ENCODE measurements at regions not wholly inside any gene's neighbourhood (a gene's known extent, or its start where the extent isn't known, plus 50 kb on each side); places are given as distances from the start of the nearest gene placed in this dataset.

DNA sequence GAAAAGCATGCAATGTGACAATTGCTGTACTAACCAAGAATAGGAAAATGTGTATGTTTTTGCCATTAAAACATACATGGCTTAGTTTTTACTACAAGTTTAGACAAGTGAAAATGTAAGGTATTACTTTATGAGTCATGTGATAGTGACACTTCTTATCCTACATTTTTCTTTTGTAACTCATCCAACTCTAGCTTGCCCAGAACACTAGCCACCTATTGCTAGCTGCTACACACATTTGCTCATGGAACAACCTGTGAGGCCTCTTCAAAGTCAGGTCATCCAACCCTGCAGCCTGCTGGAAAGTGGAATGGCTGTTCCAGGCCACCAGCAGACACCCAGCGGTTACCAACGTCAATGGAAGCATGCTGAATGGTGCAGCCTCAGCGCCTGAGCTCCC, 1043.9 kb downstream of the TMEM182 start:
- no peaks in the 10 kb centered on the region for H3K4me1 ChIP-seq (ENCODE audit: control insufficient read depth, insufficient read depth, low read length)
- 95% methylated on average over 3 of the region's 3 CpGs for WGBS (ENCODE audit: insufficient coverage)
- no peak for ATAC-seq
- Mint-ChIP-seq H3K9me3 (peaks cover 14 to 23% of the 10 kb centered on the region in 2 donors), H3K27me3 (ENCODE audit: low read depth in 2 of 2) (no peaks in the 10 kb centered on the region), H3K4me3 (no peak overlapping the region), H3K4me1 (no peaks in the 10 kb centered on the region), H3K27ac (no peak overlapping the region), H3K36me3 (peaks cover 13% of the 10 kb centered on the region)
- no peak overlapping the region for H3K27ac ChIP-seq (ENCODE audit: low read length)
- intact Hi-C loops (cut with micrococcal nuclease): no loop called here
- H3K36me3 ChIP-seq (ENCODE audit: control insufficient read depth, insufficient read depth, low read length): no peaks in the 10 kb centered on the region
- no peak for DNase-seq
- H3K4me3 ChIP-seq (ENCODE audit: low read length): no peak overlapping the region
- peaks cover 6% of the 10 kb centered on the region for H3K9me3 ChIP-seq (ENCODE audit: control insufficient read depth, insufficient read depth, low read length)
- H3K27me3 ChIP-seq (ENCODE audit: control insufficient read depth, insufficient read depth, low read length): no peaks in the 10 kb centered on the region
- TF ChIP-seq, protein P1, sequence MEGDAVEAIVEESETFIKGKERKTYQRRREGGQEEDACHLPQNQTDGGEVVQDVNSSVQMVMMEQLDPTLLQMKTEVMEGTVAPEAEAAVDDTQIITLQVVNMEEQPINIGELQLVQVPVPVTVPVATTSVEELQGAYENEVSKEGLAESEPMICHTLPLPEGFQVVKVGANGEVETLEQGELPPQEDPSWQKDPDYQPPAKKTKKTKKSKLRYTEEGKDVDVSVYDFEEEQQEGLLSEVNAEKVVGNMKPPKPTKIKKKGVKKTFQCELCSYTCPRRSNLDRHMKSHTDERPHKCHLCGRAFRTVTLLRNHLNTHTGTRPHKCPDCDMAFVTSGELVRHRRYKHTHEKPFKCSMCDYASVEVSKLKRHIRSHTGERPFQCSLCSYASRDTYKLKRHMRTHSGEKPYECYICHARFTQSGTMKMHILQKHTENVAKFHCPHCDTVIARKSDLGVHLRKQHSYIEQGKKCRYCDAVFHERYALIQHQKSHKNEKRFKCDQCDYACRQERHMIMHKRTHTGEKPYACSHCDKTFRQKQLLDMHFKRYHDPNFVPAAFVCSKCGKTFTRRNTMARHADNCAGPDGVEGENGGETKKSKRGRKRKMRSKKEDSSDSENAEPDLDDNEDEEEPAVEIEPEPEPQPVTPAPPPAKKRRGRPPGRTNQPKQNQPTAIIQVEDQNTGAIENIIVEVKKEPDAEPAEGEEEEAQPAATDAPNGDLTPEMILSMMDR (IDR thresholded peaks at IDR 0.05): no peak

DNA sequence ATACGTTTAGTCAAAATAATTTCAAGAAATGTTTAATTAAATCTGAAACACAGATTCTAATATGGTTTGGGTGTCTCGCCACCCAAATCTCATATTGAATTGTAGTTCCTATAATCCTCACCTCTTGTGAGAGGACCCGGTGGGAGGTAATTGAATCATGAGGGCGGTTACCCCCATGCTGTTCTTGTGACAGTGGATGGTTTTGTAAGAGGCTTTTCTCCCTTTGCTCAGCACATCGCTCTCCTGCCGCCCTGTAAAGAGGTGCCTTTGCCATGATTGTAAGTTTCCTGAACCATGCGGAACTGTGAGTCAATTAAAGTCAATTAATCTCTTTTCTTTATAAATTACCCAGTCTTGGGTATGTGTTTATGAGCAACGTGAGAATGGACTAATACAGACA, 1045.1 kb upstream of the POU3F3 start:
- no peaks in the 10 kb centered on the region for H3K27me3 ChIP-seq (ENCODE audit: control insufficient read depth, insufficient read depth, low read length)
- WGBS (ENCODE audit: insufficient coverage): 82% methylated on average over 6 of the region's 8 CpGs
- H3K4me3 ChIP-seq (ENCODE audit: low read length): no peak overlapping the region
- Mint-ChIP-seq H3K36me3 (peaks cover 6% of the 10 kb centered on the region), H3K4me1 (no peaks in the 10 kb centered on the region), H3K27me3 (ENCODE audit: low read depth in 2 of 2) (no peaks in the 10 kb centered on the region), H3K9me3 (peaks cover 7 to 13% of the 10 kb centered on the region in 2 donors), H3K4me3 (no peak overlapping the region), H3K27ac (no peak overlapping the region)
- TF ChIP-seq, protein P1 (IDR thresholded peaks at IDR 0.05): no peak
- no peak overlapping the region for H3K27ac ChIP-seq (ENCODE audit: low read length)
- H3K36me3 ChIP-seq (ENCODE audit: control insufficient read depth, insufficient read depth, low read length): no peaks in the 10 kb centered on the region
- no peak for ATAC-seq
- peaks cover 6% of the 10 kb centered on the region for H3K9me3 ChIP-seq (ENCODE audit: control insufficient read depth, insufficient read depth, low read length)
- intact Hi-C loops (cut with micrococcal nuclease): no loop called here
- DNase-seq: no peak
- no peaks in the 10 kb centered on the region for H3K4me1 ChIP-seq (ENCODE audit: control insufficient read depth, insufficient read depth, low read length)

DNA sequence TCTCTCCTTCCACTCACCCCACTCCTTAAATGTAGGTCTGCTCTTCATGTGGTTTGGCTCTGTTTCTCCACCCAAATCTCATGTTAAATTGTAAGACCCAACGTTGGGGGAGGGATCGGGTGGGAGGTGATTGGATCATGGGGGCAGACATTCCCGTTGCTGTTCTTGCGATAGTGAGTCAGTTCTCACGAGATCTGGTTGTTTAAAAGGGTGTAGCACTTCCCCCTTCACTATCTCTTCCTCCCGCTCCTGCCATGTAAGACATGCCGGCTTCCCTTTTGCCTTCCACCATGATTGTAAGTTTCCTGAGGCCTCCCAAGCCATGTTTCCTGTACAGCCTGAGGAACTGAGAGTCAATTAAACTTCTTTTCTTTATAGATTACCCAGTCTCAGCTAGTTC, 1044.5 kb upstream of the POU3F3 start:
- intact Hi-C loops (cut with micrococcal nuclease): no loop called here

DNA sequence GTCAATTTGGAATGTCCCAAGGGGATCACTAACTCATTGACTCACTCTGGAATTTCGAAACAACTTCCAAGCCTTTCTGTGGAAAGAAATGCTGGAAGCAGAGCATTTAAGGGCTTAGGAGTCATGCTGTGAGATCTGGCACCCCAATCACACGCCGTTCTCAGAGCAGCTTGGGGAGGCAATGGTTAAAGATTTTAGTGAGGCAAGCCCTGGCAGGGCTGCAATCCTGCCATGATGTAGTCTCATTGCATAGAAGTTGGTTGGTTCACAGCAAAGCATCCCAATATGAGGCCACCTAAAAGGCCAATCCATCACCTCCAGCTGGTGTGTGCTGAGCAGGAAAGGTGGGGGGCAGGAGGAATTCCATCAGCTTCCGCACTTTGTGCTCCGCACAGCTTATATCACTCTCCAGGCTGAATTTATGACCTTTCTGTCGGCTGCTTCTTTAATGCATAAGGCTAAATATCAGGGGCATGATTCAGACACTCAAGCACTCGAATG, 1043.9 kb upstream of the POU3F3 start:
- TF ChIP-seq, protein P1 (IDR thresholded peaks at IDR 0.05): no peak
- H3K4me1 Mint-ChIP-seq: no peaks in the 10 kb centered on the region
- H3K27me3 Mint-ChIP-seq (ENCODE audit: low read depth in 2 of 2): no peaks in the 10 kb centered on the region
- no peaks in the 10 kb centered on the region for H3K36me3 ChIP-seq (ENCODE audit: control insufficient read depth, insufficient read depth, low read length)
- H3K27ac Mint-ChIP-seq: no peak overlapping the region
- intact Hi-C loops (cut with micrococcal nuclease): no loop called here
- 73% methylated on average over 7 of the region's 7 CpGs for WGBS (ENCODE audit: insufficient coverage)
- H3K9me3 ChIP-seq (ENCODE audit: control insufficient read depth, insufficient read depth, low read length): peaks cover 6% of the 10 kb centered on the region
- H3K27ac ChIP-seq (ENCODE audit: low read length): no peak overlapping the region
- no peak overlapping the region for H3K4me3 ChIP-seq (ENCODE audit: low read length)
- H3K36me3 Mint-ChIP-seq: peaks cover 6% of the 10 kb centered on the region
- DNase-seq: no peak
- H3K4me3 Mint-ChIP-seq: no peak overlapping the region
- no peaks in the 10 kb centered on the region for H3K27me3 ChIP-seq (ENCODE audit: control insufficient read depth, insufficient read depth, low read length)
- ATAC-seq: no peak
- no peaks in the 10 kb centered on the region for H3K4me1 ChIP-seq (ENCODE audit: control insufficient read depth, insufficient read depth, low read length)
- H3K9me3 Mint-ChIP-seq: peaks cover 6 to 12% of the 10 kb centered on the region in 2 donors

More for the DNA sequence above, 1044.5 kb upstream of the POU3F3 start:
- DNase-seq (no peak), ATAC-seq (no peak)
- 74% methylated on average over 6 of the region's 7 CpGs for WGBS (ENCODE audit: insufficient coverage)
- Mint-ChIP-seq H3K9me3 (peaks cover 6 to 12% of the 10 kb centered on the region in 2 donors), H3K4me1 (no peaks in the 10 kb centered on the region), H3K27ac (no peak overlapping the region), H3K4me3 (no peak overlapping the region), H3K36me3 (peaks cover 6% of the 10 kb centered on the region), H3K27me3 (ENCODE audit: low read depth in 2 of 2) (no peaks in the 10 kb centered on the region)
- Histone ChIP-seq H3K27ac (ENCODE audit: low read length) (no peak overlapping the region), H3K4me1 (ENCODE audit: control insufficient read depth, insufficient read depth, low read length) (no peaks in the 10 kb centered on the region), H3K27me3 (ENCODE audit: control insufficient read depth, insufficient read depth, low read length) (no peaks in the 10 kb centered on the region), H3K9me3 (ENCODE audit: control insufficient read depth, insufficient read depth, low read length) (peaks cover 6% of the 10 kb centered on the region), H3K4me3 (ENCODE audit: low read length) (no peak overlapping the region), H3K36me3 (ENCODE audit: control insufficient read depth, insufficient read depth, low read length) (no peaks in the 10 kb centered on the region)
- TF ChIP-seq, protein P1 (IDR thresholded peaks at IDR 0.05): no peak

Data from natural killer cell (primary cell).